ENCODE measurements at regions not wholly inside any gene's neighbourhood (a gene's known extent, or its start where the extent isn't known, plus 50 kb on each side); places are given as distances from the start of the nearest gene placed in this dataset.

DNA sequence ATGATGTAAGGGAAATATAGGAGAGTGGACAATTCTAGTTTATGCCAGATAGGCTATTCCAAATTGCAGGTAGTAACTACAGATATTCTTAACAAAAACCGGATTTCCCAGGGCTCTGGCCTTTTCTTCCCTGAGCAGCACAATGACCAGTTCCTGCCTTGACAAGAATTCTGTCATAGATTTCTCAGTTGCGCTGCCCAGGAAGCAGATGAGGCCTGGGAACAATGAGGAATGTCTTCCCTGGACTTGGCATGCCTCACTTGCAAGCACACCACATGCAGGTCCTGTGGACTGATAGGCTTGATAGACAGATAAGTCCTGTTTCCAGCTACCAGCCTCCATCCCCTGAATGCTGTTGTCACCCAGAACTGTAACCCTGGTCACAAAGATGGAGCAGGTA lies 174.5 kb upstream of the PRSS58 start:
- TF ChIP-seq, protein P1, sequence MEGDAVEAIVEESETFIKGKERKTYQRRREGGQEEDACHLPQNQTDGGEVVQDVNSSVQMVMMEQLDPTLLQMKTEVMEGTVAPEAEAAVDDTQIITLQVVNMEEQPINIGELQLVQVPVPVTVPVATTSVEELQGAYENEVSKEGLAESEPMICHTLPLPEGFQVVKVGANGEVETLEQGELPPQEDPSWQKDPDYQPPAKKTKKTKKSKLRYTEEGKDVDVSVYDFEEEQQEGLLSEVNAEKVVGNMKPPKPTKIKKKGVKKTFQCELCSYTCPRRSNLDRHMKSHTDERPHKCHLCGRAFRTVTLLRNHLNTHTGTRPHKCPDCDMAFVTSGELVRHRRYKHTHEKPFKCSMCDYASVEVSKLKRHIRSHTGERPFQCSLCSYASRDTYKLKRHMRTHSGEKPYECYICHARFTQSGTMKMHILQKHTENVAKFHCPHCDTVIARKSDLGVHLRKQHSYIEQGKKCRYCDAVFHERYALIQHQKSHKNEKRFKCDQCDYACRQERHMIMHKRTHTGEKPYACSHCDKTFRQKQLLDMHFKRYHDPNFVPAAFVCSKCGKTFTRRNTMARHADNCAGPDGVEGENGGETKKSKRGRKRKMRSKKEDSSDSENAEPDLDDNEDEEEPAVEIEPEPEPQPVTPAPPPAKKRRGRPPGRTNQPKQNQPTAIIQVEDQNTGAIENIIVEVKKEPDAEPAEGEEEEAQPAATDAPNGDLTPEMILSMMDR (IDR thresholded peaks at IDR 0.05) = no peak
- no peak for TF ChIP-seq ZFX (IDR thresholded peaks at IDR 0.05; ENCODE audit: borderline replicate concordance)

All from 22Rv1 (cell line).